HEK293T (cell line): ENCODE measurements at regions not wholly inside any gene's neighbourhood (a gene's known extent, or its start where the extent isn't known, plus 50 kb on each side); places are given as distances from the start of the nearest gene placed in this dataset.

Experiments
- ARNT ChIP-seq: fragments of 450-650 bp; IDR thresholded peaks from 2 replicates; pipeline ENCODE4 v1.6.1; 2017; ENCODE audit warnings: mild to moderate bottlenecking
- BHLHE40 ChIP-seq: fragments of 450-650 bp; IDR thresholded peaks from 2 replicates; pipeline ENCODE4 v1.6.1; 2016; ENCODE audit warnings: mild to moderate bottlenecking, moderate library complexity, borderline replicate concordance
- ELF4 ChIP-seq: fragments of 450-650 bp; IDR thresholded peaks from 2 replicates; pipeline ENCODE4 v1.6.1; 2017; ENCODE audit warnings: antibody characterized with exemption
- FOXA1 ChIP-seq: fragments of 450-650 bp; IDR thresholded peaks from 2 replicates; pipeline ENCODE4 v1.6.1; 2016; ENCODE audit warnings: mild to moderate bottlenecking
- FOXM1 ChIP-seq: fragments of 450-650 bp; IDR thresholded peaks from 2 replicates; pipeline ENCODE4 v1.6.1; 2017; ENCODE audit warnings: mild to moderate bottlenecking, borderline replicate concordance
- HDGF ChIP-seq: fragments of 450-650 bp; IDR thresholded peaks from 2 replicates; pipeline ENCODE4 v1.6.1; 2017; ENCODE audit warnings: antibody characterized with exemption, borderline replicate concordance
- L3MBTL2 ChIP-seq: fragments of 450-650 bp; conservative IDR thresholded peaks from 2 replicates; pipeline ENCODE4 v1.6.1; 2016; ENCODE audit warnings: mild to moderate bottlenecking
- LEF1 ChIP-seq: fragments of 450-650 bp; IDR thresholded peaks from 2 replicates; pipeline ENCODE4 v1.6.1; 2017; ENCODE audit warnings: mild to moderate bottlenecking, borderline replicate concordance
- NFRKB ChIP-seq: fragments of 450-650 bp; IDR thresholded peaks from 2 replicates; pipeline ENCODE4 v1.6.1; 2016; ENCODE audit warnings: mild to moderate bottlenecking, moderate library complexity
- SP1 ChIP-seq: fragments of 450-650 bp; IDR thresholded peaks from 2 replicates; pipeline ENCODE4 v1.6.1; 2017
- SUZ12 ChIP-seq: fragments of 450-650 bp; IDR thresholded peaks from 2 replicates; pipeline ENCODE4 v1.6.1; 2016; ENCODE audit warnings: mild to moderate bottlenecking
- ZNF384 ChIP-seq: fragments of 450-650 bp; IDR thresholded peaks from 2 replicates; pipeline ENCODE4 v1.6.1; 2016

GRCh38 chr19:30102239-30102638 is 160.2 kb downstream of the URI1 start:
- TF ChIP-seq ARNT (no peak), SP1 (no peak), ZNF384 (no peak), NFRKB (no peak), BHLHE40 (no peak), FOXA1 (no peak), HDGF (no peak), FOXM1 (no peak), LEF1 (no peak), L3MBTL2 (no peak), ELF4 (no peak), SUZ12 (no peak)
